Femur (tissue), 1 donor: ENCODE measurements at regions not wholly inside any gene's neighbourhood (a gene's known extent, or its start where the extent isn't known, plus 50 kb on each side); places are given as distances from the start of the nearest gene placed in this dataset.
"Not testable (repeated sequence)": the region's sequence is repeated elsewhere in the genome, so short reads cannot be mapped to it uniquely, and the experiment has no call there.

Source experiments
- DNase-seq: peaks from one replicate; pipeline ENCODE4 v3.0.0-alpha.2; 2017

GRCh38 chr17:63082273-63082861 is 116.3 kb downstream of the TANC2 start:
- no peak for DNase-seq

GRCh38 chr17:63082952-63083351 is 116.9 kb downstream of the TANC2 start:
- no peak for DNase-seq

GRCh38 chr17:63086483-63087185 is 120.6 kb downstream of the TANC2 start:
- DNase-seq: no peak

DNA sequence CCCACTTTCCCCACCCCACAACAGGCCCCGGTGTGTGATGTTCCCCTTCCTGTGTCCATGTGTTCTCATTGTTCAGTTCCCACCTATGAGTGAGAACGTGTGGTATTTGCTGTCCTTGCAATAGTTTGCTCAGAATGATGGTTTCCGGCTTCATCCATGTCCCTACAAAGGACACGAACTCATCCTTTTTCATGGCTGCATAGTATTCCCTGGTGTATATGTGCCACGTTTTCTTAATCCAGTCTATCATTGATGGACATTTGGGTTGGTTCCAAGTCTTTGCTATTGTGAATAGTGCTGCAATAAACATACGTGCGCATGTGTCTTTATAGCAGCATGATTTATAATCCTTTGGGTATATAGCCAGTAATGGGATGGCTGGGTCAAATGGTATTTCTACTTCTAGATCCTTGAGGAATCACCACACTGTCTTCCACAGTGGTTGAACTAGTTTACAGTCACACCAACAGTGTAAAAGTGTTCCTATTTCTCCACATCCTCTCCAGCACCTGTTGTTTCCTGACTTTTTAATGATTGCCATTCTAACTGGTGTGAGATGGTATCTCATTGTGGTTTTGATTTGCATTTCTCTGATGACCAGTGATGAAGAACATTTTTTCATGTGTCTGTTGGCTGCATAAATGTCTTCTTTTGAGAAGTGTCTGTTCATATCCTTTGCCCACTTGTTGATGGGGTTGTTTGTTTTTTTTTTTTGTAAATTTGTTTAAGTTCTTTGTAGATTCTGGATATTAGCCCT is 124.5 kb downstream of the TANC2 start:
- not testable (repeated sequence) for DNase-seq

GRCh38 chr17:63091909-63092308 is 125.9 kb downstream of the TANC2 start:
- DNase-seq: not testable (repeated sequence)

DNA sequence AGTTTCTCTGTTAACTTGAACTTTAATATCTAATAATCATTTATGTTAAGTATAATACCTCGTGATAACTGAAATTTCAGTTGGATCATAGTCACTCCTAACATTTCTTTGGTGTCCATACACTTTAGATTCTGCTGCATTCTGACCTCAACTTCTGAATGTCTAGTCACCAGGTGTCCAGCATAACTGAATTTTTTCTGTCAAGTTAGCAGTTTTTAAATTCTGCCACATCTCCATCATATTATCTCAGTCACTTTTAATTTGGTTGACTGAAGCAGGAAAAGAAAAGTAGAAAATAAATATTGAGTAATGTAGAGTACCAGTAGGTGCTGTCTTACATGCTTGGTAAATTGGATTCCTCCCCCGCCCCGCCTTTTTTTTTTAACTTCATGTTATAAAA is 128.6 kb downstream of the TANC2 start:
- DNase-seq: no peak

DNA sequence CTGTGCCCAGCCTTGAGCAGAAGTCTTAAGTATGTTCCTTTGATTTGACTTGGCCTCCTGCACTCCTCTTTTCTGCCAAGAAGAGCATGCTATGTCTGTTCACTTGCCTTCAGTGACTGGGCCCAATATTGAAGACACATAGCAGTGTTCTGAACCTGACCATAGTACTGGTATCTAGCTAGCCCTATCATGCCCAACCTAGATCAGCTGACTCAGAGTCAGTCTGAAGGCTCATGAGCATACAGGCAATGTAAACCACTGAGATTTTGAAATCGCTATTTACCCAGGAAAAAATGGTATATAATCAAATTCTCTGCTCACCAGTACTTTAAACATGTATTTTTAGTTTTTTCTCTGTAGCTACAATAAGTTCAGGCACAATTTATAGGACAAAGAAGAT is 129.4 kb downstream of the TANC2 start:
- DNase-seq: no peak

DNA sequence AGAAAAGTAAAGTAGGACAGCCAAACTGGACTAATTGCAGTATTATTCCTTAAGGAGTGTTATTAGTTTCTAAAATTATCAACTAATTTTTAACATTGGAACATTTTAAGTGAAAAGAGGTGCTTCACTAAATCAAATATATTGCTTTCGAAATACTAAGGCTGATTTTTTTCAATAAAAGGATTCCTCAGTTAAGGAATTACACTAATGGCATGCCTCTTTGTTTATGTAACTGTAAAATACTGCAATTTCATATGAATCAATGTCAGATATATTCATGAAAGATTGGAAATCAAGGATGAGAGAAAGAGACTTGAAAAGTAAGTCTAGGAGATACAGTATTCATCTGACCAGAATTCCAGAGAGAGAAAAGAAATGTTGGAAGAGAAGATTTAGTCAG is 129.8 kb downstream of the TANC2 start:
- DNase-seq: no peak

DNA sequence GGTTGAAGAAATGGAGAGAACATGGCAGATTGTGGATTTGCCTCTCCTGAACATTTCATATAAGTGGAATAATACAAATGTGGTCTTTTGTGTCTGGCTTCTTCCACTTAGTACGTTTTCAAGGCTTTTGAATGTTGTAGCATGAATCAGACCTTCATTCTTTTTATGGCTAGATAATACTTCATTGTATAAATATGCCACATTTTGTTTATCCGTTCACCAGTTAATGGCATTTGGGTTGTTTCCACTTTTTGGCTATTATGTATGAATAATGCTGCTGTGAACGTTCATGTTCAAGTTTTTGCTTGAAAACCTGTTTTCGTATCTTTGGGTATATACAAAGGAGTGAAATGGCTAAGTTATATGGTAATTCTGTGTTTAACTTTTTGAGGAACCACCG is 130.4 kb downstream of the TANC2 start:
- no peak for DNase-seq

DNA sequence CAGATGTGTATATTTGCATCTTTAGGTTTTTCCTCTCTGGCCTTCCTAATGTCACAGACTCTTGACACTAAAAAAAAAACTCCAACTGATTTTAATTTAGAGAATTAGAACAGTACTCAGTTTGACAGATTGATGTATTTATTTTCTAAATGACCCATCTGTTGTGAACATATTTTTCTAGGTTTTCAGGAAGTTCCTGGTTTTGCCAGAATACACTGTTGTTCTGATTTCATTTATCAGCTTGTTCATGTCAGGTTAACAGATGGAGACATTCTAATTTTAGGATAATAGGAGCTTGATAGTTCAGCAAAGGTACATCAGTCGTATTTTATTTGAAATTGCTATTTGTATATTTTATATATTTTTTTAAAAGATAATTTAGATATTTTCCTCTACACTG is 133.4 kb downstream of the TANC2 start:
- no peak for DNase-seq

GRCh38 chr17:63102034-63102433 is 136.0 kb downstream of the TANC2 start:
- DNase-seq: no peak

- no peak for DNase-seq
These were observed 140.0 kb downstream of the TANC2 start for GRCh38 chr17:63106050-63106449.

DNA sequence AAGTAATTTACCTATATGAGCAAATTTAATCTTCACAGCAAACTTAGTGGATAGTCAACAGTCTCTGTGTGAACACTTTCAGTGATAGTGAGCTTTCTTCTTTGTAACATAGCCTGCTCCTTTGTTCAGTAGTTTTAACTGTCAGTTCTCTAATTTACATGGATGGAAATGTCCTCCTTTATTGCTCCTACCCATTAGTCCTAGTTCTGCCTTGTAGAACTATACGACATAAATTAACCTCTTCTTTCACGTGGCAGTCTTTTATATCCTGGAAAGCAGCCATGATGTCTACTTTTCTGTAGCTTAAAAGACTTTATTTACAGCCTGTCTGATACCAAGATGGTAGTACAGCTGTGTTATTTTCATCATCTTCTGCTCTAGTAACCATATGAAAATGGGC is 143.6 kb downstream of the TANC2 start:
- DNase-seq: no peak

- no peak for DNase-seq
These were observed 147.1 kb downstream of the TANC2 start for GRCh38 chr17:63113167-63113566.

GRCh38 chr17:63116228-63116627 is 150.2 kb downstream of the TANC2 start:
- DNase-seq: no peak

GRCh38 chr17:63116967-63117830 is 151.2 kb downstream of the TANC2 start:
- peak; percentile 28 for DNase-seq

- no peak for DNase-seq
These were observed 154.4 kb downstream of the TANC2 start for GRCh38 chr17:63120406-63120805.

GRCh38 chr17:63124536-63124935 is 158.5 kb downstream of the TANC2 start:
- DNase-seq: no peak

- DNase-seq: no peak
These were observed 158.9 kb downstream of the TANC2 start for GRCh38 chr17:63124958-63125357.

- no peak for DNase-seq
These were observed 160.0 kb downstream of the TANC2 start for GRCh38 chr17:63125987-63126386.

GRCh38 chr17:63126607-63127006 is 160.6 kb downstream of the TANC2 start:
- no peak for DNase-seq

DNA sequence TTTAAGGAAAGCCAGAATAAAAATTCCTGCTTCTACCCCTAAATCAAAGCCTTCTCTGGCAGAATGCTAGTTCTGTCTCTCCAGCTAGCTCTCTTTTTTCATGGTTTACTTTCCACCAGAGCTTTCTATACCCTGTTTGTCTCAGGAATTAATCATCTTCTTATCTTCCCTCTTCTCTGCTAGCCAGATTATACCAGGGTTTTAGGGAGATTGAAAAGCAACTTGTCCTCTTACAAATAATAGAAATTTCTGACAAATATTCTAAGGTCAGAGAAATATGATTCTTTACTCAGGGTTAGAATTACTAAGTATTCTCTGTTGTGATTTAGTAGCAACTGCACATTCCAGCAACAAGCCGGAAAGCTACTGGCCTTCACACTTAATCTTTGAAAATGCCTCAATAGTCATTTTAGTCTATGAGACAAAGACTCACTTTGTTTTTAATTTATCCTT is 166.4 kb downstream of the TANC2 start:
- DNase-seq: no peak

- no peak for DNase-seq
These were observed 167.5 kb downstream of the TANC2 start for GRCh38 chr17:63133491-63133890.
